ENCODE measurements at regions not wholly inside any gene's neighbourhood (a gene's known extent, or its start where the extent isn't known, plus 50 kb on each side); places are given as distances from the start of the nearest gene placed in this dataset.

GRCh38 chrX:10856797-10857196, 236.4 kb upstream of the MID1 start:
- Histone ChIP-seq H4K91ac (ENCODE audit: insufficient read depth, low read depth, low read length) (no peak overlapping the region), H2BK15ac (ENCODE audit: low read depth, low read length) (no peak overlapping the region), H3K27ac (ENCODE audit: insufficient read depth, low read length) (no peak overlapping the region), H3K27me3 (ENCODE audit: control insufficient read depth, insufficient read depth, low read length) (no peaks in the 10 kb centered on the region), H2BK5ac (ENCODE audit: low read depth, low read length, poor library complexity, severe bottlenecking) (no peak overlapping the region), H3K4me2 (ENCODE audit: low read depth, low read length) (no peak overlapping the region), H4K8ac (ENCODE audit: low read depth in 2 of 2, low read length in 2 of 2) (no peak overlapping the region), H3K4me1 (ENCODE audit: control insufficient read depth, insufficient read depth, low read length) (no peaks in the 10 kb centered on the region), H3K9me1 (ENCODE audit: insufficient read depth, low read length) (no peaks in the 10 kb centered on the region), H4K5ac (ENCODE audit: low read depth, low read length) (no peak overlapping the region), H3K9ac (ENCODE audit: low read depth, low read length) (no peak overlapping the region), H2AFZ (replicated peaks; ENCODE audit: low read length, poor library complexity) (no peak overlapping the region), H3K4me3 (ENCODE audit: insufficient read depth, low read depth, low read length) (no peak overlapping the region), H3K36me3 (ENCODE audit: control insufficient read depth, insufficient read depth, low read length) (no peaks in the 10 kb centered on the region), H3K4ac (ENCODE audit: low read depth, low read length) (no peak overlapping the region), H3K18ac (ENCODE audit: low read depth, low read length) (no peak overlapping the region), H2BK120ac (ENCODE audit: low read depth, low read length) (no peak overlapping the region), H3K23ac (ENCODE audit: low read depth, low read length) (no peak overlapping the region), H2AK9ac (replicated peaks; ENCODE audit: low read depth, low read length, poor library complexity) (no peak overlapping the region), H3K79me1 (ENCODE audit: low read depth in 1 of 2, low read length in 2 of 2) (no peaks in the 10 kb centered on the region), H2BK20ac (ENCODE audit: low read depth, low read length) (no peak overlapping the region), H3K9me3 (ENCODE audit: control insufficient read depth, insufficient read depth, low read length) (peaks cover 3% of the 10 kb centered on the region; the same call in 1 of the 2 replicates), H3K56ac (ENCODE audit: extremely low read depth, insufficient read depth, low read length) (no peak overlapping the region), H4K20me1 (ENCODE audit: insufficient read depth, low read length) (no peaks in the 10 kb centered on the region), H3K14ac (replicated peaks; ENCODE audit: low read depth, low read length) (no peak overlapping the region), H2AK5ac (ENCODE audit: low read depth, low read length) (no peak overlapping the region)
- intact Hi-C loops (cut with micrococcal nuclease) (no loop called here), dilution Hi-C loops (cut with HindIII; ENCODE audit: low sequenced_read_pairs, unreplicated experiment) (no loop called here), in situ Hi-C loops (cut with MboI; ENCODE audit: low sequenced_read_pairs) (no loop called here)
- WGBS, 2 experiments (ENCODE audit: extremely low coverage in 2 of 2, insufficient read length in 1 of 2) = no CpG with 5 or more reads among the region's 7 CpGs
- BruUV-seq (replicated peaks) = no TSS peak
- ChIA-PET CTCF (no interaction called here), POLR2A (ENCODE audit: unreplicated experiment) (no interaction called here)
- no peak for ATAC-seq (ENCODE audit: low read depth)
- no peak for TF ChIP-seq CEBPB (IDR thresholded peaks at IDR 0.05; ENCODE audit: low read depth, low read length)
- TF ChIP-seq SMC3 (IDR thresholded peaks at IDR 0.05; ENCODE audit: low read depth, low read length) = no peak
- TF ChIP-seq FOS (IDR thresholded peaks at IDR 0.05; ENCODE audit: low read depth, low read length) = no peak
- TF ChIP-seq ELK1 (IDR thresholded peaks at IDR 0.05; ENCODE audit: borderline replicate concordance, low read depth, low read length) = no peak
- TF ChIP-seq RCOR1 (IDR thresholded peaks at IDR 0.05; ENCODE audit: insufficient replicate concordance, low read length) = no peak
- TF ChIP-seq MAFK (IDR thresholded peaks at IDR 0.05; ENCODE audit: low read depth, low read length) = no peak
- no peak for TF ChIP-seq BHLHE40 (IDR thresholded peaks at IDR 0.05; ENCODE audit: low read depth, low read length)
- TF ChIP-seq MAZ (IDR thresholded peaks at IDR 0.05; ENCODE audit: borderline replicate concordance, low read depth, low read length) = no peak
- no peak for TF ChIP-seq MXI1 (IDR thresholded peaks at IDR 0.05; ENCODE audit: borderline replicate concordance, low read depth, low read length)
- no peak for TF ChIP-seq POLR2A (IDR thresholded peaks at IDR 0.05; ENCODE audit: low read depth, low read length)
- no peak for TF ChIP-seq RFX5 (IDR thresholded peaks at IDR 0.05; ENCODE audit: low read depth, low read length)
- TF ChIP-seq NFE2L2 (IDR thresholded peaks at IDR 0.05; ENCODE audit: low read depth, low read length) = no peak
- no peak for TF ChIP-seq CHD1 (IDR thresholded peaks at IDR 0.05; ENCODE audit: low read depth, low read length)
- no peak for TF ChIP-seq CTCF (conservative IDR thresholded peaks at IDR 0.05; ENCODE audit: low read depth, low read length)
- no peak for TF ChIP-seq RAD21 (IDR thresholded peaks at IDR 0.05; ENCODE audit: low read length)
- no peak for DNase-seq
